ENCODE measurements at regions not wholly inside any gene's neighbourhood (a gene's known extent, or its start where the extent isn't known, plus 50 kb on each side); places are given as distances from the start of the nearest gene placed in this dataset.

DNA sequence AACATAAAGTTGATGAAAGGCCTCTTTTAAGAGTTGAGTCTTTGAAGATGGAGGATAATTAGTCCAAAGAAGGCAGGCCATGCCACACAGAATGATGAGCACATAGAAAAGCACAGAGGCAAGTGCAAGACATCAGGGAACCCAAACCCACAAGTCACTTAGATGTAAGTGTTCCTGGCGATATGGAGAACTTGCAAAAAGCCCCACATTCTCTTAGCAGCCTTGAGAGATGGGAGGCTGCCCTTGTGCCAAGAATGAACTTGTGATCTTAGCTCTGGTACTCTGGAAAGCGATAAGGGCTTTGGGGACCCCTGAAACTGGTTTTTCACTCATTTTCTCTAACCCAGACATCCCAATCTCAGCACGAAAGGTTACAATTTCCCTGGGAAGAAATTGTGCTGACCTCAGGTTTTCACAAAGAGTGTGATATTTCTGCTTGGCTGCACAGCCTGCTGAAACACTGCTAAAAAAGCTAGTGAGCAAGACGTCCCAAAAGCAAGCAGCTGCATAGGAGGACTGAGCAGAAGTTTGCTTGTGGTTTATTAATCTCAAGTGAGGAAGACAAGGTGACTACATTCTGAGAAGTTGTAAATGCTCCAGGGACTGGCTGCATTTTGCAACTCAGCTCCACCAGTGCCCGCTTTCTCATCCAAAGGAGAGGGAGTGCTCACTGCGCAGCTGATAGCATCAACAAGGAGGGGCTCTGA is 496.9 kb upstream of the CAMK1G start:
- no peak for DNase-seq (ENCODE audit: low read depth, low spot score)
- H3K4me3 ChIP-seq (ENCODE audit: low read depth, low read length): no peak overlapping the region
- TF ChIP-seq, protein P1, sequence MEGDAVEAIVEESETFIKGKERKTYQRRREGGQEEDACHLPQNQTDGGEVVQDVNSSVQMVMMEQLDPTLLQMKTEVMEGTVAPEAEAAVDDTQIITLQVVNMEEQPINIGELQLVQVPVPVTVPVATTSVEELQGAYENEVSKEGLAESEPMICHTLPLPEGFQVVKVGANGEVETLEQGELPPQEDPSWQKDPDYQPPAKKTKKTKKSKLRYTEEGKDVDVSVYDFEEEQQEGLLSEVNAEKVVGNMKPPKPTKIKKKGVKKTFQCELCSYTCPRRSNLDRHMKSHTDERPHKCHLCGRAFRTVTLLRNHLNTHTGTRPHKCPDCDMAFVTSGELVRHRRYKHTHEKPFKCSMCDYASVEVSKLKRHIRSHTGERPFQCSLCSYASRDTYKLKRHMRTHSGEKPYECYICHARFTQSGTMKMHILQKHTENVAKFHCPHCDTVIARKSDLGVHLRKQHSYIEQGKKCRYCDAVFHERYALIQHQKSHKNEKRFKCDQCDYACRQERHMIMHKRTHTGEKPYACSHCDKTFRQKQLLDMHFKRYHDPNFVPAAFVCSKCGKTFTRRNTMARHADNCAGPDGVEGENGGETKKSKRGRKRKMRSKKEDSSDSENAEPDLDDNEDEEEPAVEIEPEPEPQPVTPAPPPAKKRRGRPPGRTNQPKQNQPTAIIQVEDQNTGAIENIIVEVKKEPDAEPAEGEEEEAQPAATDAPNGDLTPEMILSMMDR (IDR thresholded peaks at IDR 0.05; ENCODE audit: insufficient read depth, low read length, missing control alignments): no peak
- ChIA-PET CTCF (no interaction called here), POLR2A (no interaction called here)

DNA sequence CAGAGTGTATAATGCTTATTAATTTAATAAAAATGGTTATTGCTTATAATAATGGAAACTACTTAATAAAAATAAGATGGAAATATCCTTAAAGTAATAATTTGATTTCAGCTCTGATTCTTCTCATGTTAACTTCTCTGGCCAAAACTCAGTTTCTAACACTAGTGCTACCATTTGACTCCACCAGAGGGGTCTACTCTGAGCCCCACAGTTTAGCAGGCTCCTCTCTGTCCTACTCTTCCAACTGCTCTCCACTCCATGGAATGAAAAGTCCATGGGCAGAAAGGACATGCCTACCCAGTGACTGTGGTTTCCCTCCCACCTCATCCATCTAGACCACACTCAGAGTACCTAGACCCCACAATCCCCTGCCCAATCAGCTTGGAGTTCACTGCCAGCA is 489.1 kb upstream of the CAMK1G start:
- no peak overlapping the region for H3K4me3 ChIP-seq (ENCODE audit: low read depth, low read length)
- CTCF ChIA-PET: interaction anchor here (1.1 kb wide), 1 partner anchor 17 kb away, joined by 3 read pairs; no protein-coding TSS in a partner anchor
- no peak for DNase-seq (ENCODE audit: low read depth, low spot score)
- POLR2A ChIA-PET: no interaction called here
- TF ChIP-seq, protein P1 (IDR thresholded peaks at IDR 0.05; ENCODE audit: insufficient read depth, low read length, missing control alignments): no peak

DNA sequence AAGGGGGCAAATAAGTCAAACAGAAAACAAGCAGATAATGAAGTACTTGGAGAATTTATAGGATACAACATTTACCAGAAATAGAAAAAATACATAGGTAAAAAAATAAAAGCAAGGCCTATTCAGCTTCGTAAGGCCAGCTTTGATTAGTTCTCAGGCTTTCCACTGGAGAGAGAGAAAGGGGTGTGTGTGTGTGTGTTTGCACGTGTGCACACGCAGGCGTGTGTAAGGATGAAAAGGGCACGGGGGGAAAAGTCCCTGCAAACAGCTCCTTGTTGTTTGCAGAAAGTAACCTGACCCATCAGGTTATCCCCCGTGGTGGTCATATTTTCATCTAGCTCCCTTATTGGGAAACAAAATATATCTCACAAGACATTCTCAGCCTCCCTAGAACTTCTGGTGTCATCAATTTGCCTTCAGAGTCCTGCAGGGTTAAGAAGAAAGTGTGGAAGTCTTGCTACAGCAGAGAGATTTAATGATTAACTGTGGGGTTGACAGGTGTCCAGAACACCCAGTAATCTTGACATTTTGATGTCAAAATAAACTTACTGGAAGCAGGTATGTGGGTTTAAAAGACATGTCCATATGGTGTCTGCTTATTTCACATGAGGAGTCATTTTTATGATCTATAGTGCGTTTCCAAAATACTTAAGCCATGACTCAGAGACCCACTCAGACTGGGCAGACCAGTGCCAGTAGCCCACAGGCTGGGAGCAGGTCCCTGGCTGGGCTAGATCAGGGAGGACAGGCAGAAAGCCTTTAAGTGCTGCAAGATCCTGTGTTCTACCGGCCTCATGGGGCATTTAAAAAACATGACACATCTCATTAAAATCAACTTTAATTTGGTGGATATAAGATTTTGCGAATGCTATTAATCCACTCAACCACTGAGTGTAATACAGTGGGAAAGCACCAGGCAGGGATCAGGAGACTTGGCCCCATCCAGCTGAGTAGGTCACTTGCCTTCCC is 487.6 kb upstream of the CAMK1G start:
- POLR2A ChIA-PET: no interaction called here
- CTCF ChIA-PET: no interaction called here
- peak; percentile 29 for DNase-seq (ENCODE audit: low read depth, low spot score)
- H3K4me3 ChIP-seq (ENCODE audit: low read depth, low read length): no peak overlapping the region
- TF ChIP-seq, protein P1 (IDR thresholded peaks at IDR 0.05; ENCODE audit: insufficient read depth, low read length, missing control alignments): no peak

DNA sequence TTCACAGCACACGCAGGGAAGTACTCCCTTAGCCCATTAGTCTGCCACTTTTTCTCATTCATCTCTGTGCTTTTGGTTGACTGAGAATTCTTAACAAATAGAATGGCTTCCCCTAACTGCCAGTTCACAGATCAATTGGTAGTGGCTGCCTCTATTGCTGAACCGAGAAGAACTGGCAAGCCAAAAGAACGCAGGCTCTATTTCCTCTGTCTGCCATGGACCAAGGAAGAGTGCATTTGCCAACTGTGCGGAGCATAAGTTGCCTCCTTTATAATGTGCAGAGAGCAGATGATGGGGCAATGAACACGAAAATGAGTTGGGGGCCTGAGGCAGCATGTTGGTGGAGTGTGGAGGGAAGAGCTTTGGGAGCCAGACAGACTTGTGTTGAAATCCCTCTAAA is 483.1 kb upstream of the CAMK1G start:
- TF ChIP-seq, protein P1 (IDR thresholded peaks at IDR 0.05; ENCODE audit: insufficient read depth, low read length, missing control alignments): no peak
- ChIA-PET CTCF (no interaction called here), POLR2A (no interaction called here)
- H3K4me3 ChIP-seq (ENCODE audit: low read depth, low read length): no peak overlapping the region
- no peak for DNase-seq (ENCODE audit: low read depth, low spot score)

DNA sequence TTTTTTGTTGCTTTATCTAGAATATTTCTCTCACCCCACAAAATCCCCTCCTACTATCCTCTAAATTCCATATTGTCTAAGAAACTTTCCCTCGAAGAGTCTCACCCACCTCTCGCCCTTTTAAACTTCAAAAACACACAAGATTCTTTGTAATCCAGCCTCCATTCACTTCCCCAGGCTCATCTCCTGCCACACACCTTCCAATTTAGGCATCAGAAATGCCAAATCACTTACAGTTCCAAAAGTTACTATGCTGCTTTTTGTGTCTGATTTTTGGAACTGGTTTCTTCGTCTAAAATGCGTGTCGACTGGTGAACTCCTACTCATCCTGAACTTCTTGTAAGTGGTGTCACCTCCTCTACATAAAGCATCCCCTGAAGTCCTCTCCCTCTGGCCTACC is 482.4 kb upstream of the CAMK1G start:
- no peak for DNase-seq (ENCODE audit: low read depth, low spot score)
- POLR2A ChIA-PET: no interaction called here
- no peak overlapping the region for H3K4me3 ChIP-seq (ENCODE audit: low read depth, low read length)
- CTCF ChIA-PET: no interaction called here
- TF ChIP-seq, protein P1 (IDR thresholded peaks at IDR 0.05; ENCODE audit: insufficient read depth, low read length, missing control alignments): no peak

DNA sequence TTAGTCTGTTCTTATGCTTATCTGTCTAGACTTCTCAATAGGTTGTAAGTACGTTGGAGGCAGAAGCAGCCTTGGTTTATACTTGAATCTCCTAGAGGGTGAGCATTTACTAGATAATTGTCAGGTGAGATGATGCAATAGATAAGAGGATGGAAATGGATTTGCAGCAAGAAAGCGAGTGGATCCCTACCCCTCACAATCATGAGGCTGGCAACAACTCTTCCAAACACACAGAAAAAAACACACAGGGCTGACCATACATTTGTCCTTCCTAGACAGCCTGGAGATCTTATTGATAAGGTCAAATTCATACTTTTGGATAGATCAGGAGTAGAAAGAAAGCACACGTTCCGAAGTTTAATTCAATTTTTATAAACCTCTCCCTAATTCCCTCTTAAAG is 481.4 kb upstream of the CAMK1G start:
- DNase-seq (ENCODE audit: low read depth, low spot score): no peak
- ChIA-PET CTCF (no interaction called here), POLR2A (no interaction called here)
- no peak overlapping the region for H3K4me3 ChIP-seq (ENCODE audit: low read depth, low read length)
- TF ChIP-seq, protein P1 (IDR thresholded peaks at IDR 0.05; ENCODE audit: insufficient read depth, low read length, missing control alignments): no peak

Data from AG04449 (cell line).